HG02970 (cell line): ENCODE measurements at regions not wholly inside any gene's neighbourhood (a gene's known extent, or its start where the extent isn't known, plus 50 kb on each side); places are given as distances from the start of the nearest gene placed in this dataset.

Source experiments
- ATAC-seq: cut with Tn5 transposase; IDR thresholded peaks from one replicate; pipeline ENCODE4 v1.9.1; 2021; ENCODE audit warnings: mild to moderate bottlenecking, moderate library complexity, moderate number of reproducible peaks; ENCODE audit not compliant: unreplicated experiment, low FRiP score

GRCh38 chr3:6119367-6119766 lies 741.5 kb upstream of the GRM7 start:
- ATAC-seq = no peak

GRCh38 chr3:6120786-6121185 lies 740.1 kb upstream of the GRM7 start:
- ATAC-seq = no peak

GRCh38 chr3:6124875-6125274 lies 736.0 kb upstream of the GRM7 start:
- no peak for ATAC-seq

- ATAC-seq = no peak
Observed at GRCh38 chr3:6125520-6125919, 735.4 kb upstream of the GRM7 start.

- ATAC-seq = no peak
Observed at GRCh38 chr3:6132684-6133432, 728.1 kb upstream of the GRM7 start.

GRCh38 chr3:6142707-6143106 lies 718.2 kb upstream of the GRM7 start:
- no peak for ATAC-seq

- ATAC-seq = no peak
Observed at GRCh38 chr3:6147883-6148282, 713.0 kb upstream of the GRM7 start.

GRCh38 chr3:6155650-6156338 lies 705.1 kb upstream of the GRM7 start:
- no peak for ATAC-seq

- ATAC-seq = no peak
Observed at GRCh38 chr3:6165951-6166350, 695.0 kb upstream of the GRM7 start.

- ATAC-seq = no peak
Observed at GRCh38 chr3:6168256-6168655, 692.7 kb upstream of the GRM7 start.

GRCh38 chr3:6172871-6173642 lies 687.9 kb upstream of the GRM7 start:
- ATAC-seq = no peak

- no peak for ATAC-seq
Observed at GRCh38 chr3:6177417-6177816, 683.5 kb upstream of the GRM7 start.

GRCh38 chr3:6179761-6180160 lies 681.2 kb upstream of the GRM7 start:
- no peak for ATAC-seq

GRCh38 chr3:6180171-6180570 lies 680.7 kb upstream of the GRM7 start:
- no peak for ATAC-seq

GRCh38 chr3:6182476-6182875 lies 678.4 kb upstream of the GRM7 start:
- ATAC-seq = no peak

- ATAC-seq = no peak
Observed at GRCh38 chr3:6182909-6183308, 678.0 kb upstream of the GRM7 start.

- no peak for ATAC-seq
Observed at GRCh38 chr3:6189384-6189783, 671.5 kb upstream of the GRM7 start.

- no peak for ATAC-seq
Observed at GRCh38 chr3:6204891-6205290, 656.0 kb upstream of the GRM7 start.

GRCh38 chr3:6216135-6217026 lies 644.5 kb upstream of the GRM7 start:
- ATAC-seq = no peak

GRCh38 chr3:6220447-6220846 lies 640.5 kb upstream of the GRM7 start:
- ATAC-seq = no peak
